ENCODE measurements at regions not wholly inside any gene's neighbourhood (a gene's known extent, or its start where the extent isn't known, plus 50 kb on each side); places are given as distances from the start of the nearest gene placed in this dataset.
A peak's percentile ranks its signal among the peaks of the same experiment; 100 is the strongest.

DNA sequence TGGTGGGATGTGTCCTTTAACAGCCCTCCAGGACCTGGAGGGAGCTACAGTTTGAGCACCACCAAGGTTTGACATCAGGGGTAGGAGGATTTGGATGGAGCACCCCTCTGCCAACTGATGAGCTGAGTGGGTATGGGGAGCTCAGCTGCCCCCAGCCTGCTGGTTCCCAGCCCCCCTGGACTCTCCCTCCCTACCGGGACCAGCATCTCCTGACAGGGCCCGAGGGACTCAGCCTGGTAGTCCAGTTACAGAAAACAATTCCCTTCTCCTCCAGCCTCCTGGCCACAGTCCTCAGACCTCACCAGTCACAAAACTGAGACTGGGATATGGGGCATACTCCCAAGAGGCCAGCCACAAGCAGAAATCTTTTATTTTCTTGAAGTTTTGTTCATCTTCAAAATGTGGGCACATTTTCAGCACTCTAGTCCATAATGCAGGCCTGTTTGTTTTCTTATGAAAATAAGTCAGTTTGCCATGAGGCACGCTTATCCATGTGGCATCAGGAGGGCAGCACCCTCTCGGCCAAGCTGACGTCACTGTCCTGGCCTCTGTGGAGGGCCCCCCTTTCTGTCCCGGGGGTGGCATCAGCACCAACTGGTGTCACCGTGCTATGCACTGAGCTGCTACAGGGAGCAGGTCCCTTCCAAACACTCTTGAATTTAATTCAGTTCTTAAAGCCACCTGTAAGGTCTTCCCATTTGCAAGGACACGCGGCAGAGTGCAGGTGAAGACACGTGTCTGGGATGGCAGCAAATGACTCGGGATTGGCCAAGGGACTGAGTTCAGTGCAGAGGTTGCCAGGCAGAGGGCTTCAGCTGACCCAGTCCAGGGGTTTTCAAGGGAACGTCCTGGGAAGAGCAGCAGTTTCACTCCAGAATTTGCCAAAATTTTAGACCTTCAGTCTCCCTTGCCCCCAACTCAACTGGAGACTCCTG is 187.6 kb downstream of the GADD45G start:
- DNase-seq: no peak

DNA sequence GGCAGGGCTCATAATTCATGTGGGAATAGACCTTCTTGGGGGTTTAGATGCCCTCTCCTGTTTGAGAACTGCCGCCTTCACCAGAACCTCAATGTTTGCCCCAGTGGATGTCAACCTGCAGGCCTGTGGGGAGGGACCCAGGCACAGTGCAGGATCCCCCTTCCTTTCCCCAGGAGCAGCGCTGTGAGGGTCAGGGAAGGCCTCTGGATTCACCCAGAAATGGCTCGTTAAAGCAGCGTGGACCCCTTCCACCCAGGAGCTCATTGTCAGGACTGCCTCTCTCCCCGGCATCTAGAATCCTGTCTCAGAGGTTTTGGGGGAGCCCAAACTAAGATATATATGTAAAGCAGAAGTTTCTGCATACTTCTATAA is 188.3 kb downstream of the GADD45G start:
- DNase-seq: no peak

DNA sequence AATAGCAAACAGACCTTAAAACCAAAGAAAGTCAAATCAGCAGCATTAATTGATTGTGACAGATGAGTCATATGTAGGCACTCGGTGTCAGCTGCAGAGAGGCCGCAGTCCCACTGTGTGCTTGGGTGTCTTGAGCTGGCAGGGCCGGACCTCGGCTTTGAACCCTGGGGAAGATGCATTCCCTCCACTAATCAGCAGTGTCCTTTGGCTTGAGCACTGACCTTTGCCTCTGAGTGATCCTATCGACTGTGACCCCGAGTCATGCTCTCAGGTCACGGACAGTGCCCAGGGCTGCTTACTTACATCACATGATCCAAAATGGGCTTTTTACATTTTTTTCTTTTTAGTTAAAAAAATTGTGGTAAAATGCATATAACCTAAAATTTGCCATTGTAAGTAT is 188.7 kb downstream of the GADD45G start:
- no peak for DNase-seq

DNA sequence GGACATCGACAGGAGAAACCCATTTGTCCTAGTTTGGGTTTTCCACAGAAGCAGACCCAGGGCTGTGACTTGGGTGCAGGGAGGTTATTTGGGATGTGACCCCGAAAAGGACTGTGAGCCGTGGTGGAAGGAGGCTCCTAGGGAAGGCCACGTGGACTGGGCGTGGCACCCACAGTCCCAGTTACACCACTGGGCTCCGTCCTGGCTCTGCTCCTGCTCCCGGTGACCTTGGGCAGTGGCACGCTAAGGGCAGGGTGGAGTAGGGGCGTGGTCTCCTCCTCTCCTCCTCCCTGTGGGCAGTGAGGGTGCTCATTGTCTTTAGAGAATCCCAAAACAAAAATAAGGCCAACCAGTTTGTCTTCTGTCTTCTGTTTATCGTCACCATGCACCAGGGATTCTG is 190.1 kb downstream of the GADD45G start:
- no peak for DNase-seq

DNA sequence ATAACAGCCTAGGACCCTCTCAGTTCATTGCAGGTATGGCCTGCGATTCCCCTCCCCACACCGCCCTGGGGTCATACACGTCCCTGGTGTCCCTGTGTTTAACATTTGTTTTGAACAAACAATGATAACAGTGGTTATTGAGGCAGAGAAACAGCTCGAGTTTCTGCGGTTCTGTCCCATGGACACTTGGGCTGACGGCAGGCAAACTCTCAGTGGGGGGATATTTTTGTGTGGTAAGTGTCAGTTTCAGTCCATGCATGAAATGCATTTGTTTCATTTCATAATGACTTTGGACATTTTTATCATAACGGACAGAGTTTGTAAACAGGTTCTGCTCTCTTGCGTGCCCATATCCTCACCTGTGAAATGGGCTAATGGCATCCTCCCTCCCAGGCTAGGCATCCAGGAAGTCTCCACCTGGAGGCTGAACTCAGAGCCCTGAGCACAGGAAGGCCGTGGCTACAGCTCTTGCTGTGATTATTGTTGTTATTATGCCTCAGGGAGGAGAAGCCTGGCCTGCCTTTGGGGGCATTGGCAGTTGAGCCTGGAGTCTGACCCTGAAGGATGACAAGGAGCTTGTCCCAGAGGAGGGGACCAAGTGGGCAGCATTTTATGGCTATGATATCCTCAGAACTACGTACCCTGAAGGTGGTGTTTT is 190.9 kb downstream of the GADD45G start:
- DNase-seq: no peak

DNA sequence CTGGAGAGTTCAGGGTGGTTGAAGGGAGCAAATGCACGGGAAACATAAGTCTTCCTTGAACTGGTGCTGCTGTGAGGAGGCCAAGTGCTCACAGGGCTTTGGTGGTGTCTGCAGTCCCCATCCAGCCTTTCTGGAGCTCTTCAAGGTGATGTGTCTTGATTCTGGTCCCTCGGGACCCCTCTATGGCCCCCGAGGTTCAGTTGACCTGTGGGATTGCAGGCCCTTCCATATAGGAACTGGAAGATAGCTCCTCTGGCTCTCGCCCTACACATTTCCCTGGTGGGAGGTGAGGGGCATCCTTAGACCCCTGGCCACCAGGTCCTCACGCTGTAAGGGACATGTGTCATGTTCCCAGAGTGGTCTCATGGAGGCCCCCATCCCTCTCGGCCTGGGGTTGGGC is 191.8 kb downstream of the GADD45G start:
- no peak for DNase-seq

DNA sequence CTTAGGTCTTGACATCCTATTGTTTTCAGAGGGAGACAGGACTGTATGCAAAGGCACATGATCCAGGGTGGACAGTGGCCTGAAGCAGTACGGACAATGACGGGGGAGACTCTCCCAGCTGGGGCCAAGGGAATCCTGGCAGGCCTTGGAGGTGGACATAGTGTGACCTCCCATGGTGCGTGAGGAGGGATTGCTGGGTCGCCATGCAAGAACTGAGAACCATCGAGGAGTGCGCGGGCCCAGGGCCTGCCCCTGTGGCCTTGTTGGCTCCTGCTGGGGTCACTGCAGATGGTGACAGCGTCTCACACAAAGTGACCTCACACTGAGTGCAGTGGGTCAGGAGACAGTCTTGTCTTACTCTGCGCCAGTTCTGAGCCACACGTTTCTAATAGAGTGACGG is 192.4 kb downstream of the GADD45G start:
- no peak for DNase-seq

DNA sequence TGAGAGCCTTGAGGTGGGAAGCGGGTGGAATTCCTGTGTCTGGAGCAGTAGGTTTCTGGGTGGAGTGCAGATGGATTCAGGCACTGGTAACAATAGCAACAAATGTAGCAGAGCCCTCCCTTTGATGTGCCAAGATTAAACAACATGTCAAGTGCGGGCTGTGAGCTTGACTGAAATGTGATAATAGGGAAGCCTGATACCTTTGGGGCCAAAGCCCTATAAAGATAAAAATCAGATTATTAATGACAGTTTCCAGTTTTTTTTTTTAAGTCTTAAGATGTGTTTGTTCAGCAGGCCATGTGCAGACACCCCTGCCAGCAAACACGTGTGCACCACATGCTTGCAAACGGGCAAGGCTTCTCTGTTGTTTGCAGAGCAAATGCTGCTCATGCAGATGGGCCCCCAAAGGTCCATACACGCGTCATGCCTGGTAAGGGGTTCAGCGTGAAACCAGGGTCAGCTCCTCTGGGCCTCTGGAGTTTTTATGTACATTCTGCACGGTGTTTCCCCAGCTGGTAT is 193.2 kb downstream of the GADD45G start:
- DNase-seq: no peak

DNA sequence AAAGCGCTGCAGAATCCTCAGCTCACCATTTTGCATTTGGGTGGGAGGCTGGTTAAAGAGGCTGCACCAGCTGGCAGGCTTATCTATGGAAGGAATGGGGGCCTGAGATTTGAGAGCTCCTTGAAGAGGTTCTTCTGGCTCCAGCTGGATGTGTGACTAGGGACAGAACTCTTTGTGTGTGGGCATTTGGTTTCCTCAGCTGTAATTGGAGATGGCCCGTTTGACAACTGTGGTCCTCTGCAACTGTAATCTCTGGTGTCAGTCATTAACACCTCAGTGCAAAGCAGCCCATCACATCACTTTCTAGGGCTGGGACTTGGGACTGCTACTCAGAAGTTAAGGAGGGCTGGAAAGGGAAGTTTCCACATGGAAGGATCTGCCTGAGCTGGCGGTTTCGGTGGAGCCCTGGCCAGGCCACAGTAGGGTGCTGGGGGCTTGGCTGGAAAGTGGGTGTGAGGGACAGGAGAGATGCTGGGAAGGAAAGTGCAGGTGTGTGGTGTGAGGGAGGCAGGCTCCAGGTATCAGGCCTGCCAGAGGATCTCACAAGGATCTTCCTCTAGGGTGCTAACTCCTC is 193.8 kb downstream of the GADD45G start:
- no peak for DNase-seq

DNA sequence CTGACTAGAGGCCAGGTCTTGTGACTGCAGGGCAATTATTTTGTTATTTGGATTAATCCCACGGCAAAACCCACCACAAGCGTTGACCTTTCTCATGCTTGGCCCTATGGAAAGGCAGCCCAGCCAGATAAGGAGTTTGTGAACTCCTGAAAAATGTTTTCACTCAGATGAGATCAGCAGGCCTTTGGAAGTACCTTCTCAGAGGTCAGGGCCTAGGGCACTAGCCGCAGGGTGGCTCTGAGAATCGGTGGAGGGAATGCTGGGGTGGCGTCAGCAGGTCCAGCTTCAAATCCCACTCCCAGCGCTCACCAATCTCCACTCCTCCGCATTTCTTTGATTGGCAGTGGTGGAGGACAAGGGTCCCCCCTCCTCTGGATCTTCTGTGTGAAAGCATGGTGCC is 194.4 kb downstream of the GADD45G start:
- DNase-seq: no peak

DNA sequence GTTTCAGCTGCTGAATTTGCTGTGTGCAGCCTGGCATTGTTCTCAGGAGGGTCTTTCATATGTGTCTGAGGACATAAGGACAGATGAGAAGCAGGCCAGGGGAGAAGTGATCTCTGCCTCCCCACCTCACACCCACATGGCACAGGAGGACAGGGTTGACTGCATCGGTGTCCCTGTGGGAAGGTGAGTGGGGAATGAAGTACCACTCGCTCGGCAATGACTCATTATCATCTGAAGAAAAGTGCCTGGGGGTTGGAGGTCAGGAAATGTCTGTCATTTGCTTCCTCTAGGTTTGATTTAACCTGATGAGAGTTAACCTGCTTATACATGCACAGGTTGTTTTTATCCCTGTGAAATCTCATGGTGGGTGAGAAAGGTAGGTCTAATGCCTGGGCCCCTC is 195.0 kb downstream of the GADD45G start:
- DNase-seq: no peak

DNA sequence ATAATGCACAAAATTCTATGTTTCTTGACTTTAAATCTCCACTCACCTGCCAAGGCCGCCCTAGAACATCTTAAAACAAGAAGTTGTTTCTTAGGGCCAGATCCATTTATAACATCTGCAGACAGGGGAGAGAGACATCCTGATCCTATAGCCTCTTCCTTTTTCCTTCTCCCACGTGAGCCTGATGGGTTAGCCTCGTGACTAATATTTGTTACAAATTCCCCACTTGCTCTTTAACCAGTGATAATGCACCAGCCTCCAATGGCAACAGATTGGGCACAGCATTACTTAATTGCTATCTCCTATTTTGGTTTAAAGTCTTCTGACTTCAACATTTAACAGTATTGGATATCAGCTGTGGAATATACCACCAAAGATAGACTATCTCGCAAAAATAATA is 196.5 kb downstream of the GADD45G start:
- DNase-seq: no peak

DNA sequence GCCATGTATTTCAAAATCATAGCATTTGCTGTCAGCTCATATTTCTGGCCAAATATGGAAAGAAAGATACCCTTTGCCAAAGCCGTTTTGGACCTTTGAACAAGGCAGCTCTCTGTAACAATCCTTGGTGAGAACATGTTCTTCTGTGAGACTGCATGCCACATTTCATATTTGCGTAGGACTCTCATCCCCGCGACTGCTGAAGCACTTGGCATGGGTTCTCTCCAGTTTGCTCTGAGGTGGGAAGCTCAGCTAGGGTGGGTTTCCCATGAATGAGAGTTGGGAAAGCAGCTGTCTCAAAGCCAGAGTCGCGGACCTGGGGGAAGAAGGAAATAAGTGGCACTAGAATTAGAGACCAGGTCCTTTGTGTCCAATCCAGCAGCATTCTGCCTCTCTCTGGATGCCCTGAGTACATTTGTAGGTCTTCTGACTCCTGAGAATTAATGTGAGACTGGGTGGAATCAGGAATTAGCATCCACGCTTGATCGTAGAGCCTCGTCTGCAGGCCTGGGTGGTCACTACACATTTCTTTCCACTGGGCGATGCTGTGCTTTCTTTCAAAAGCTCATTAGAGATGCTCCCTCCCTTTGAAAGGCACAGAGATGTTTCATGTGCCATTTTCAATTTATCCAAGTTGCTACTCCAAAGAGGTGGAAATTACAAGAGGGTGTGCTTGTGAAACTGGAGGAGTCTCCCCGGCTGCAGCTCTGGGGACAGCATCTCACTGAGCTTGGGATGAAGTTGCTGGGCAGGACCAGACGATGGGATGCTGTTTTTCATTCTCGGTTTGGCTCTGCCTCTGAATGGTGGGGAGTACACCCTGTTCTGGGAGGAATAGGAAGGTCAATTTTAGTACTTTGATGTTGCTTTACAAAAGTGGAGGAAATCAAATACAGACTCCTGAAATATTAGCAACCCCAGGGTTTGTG is 197.2 kb downstream of the GADD45G start:
- peak in 4 of 51 donors; percentile 5 to 40 (median 8) for DNase-seq

DNA sequence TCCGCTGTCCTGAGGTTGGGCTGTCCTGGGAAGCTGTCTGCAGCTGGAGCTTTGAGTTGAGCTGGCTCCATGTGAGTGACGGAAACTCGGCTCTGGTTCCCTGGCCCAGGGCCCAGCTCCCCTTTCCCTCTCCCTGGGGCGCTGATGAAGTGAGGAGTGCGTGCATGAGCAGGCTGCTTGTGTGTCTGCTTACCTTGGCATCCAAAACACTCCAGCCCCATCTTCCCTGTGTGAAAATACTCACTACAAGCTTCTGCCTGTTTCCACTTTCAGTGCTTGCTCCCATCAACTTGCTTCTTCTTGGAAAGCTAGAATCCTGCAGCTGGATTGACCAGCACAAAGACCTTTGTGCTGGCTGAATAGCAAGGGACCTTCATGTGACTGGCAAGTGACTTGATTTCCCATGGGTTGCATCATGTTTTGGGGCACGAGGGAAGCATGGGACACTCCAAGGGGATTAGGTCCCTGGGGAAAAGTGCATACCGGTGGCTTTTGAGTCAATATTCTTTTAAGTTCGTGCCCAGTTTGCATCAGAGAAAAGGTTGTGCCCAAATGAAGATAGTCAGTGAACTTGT is 198.1 kb downstream of the GADD45G start:
- DNase-seq: peak in 27 of 51 donors; percentile 12 to 75 (median 47)

DNA sequence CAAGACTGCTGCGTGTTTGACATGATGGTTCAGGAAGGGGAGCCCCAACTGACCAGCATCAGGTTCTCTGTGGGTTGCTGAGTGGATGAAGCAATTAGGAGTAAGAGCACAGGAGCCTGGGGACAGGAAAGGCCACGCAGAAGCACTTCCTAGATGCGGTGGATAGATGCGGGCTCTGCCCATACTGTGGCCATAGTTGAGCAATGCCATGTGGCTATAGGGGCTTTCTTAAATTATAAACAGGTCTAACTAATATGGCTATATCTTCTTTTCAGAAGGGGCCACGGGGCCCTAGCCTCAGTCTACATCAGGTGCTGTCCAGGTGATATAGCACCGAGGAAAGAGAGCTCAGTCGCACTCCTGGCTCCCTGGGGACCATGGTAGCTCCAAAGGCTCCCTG is 198.6 kb downstream of the GADD45G start:
- no peak for DNase-seq

DNA sequence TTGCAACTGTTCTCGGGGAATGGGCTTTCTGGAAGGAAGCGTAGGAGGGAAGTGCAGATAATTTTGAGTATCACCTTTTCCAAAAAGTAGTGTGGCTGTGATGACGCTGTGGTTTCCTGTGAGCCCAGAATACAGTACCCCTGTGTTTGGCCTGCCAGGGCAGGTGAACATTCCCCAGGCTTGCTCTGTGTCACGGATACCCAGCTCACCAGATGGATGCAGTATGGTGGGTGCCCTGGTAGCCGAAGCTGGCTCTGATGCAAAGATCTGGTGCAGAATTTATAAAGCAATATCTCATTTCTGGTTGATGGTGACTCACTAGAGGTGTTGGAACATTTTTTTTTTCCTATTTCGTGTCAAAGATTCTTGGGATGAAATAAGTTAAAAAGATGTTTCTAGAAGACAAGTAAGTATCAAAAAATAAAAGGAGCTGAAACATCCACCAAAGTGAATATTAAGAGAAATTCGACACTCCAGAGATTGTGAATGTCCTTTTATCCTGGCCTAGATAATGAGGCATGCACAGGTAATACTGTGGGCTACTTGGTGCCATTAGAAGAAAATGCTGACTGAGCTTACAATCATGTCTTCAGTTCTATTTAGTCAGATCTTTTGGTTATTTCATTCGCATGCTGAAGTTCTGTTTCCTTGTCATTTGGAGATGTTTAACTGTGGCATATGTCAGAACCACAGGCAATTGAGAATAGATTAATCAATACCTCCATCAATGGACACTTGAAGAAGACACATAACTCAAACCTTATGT is 200.1 kb downstream of the GADD45G start:
- DNase-seq: no peak

DNA sequence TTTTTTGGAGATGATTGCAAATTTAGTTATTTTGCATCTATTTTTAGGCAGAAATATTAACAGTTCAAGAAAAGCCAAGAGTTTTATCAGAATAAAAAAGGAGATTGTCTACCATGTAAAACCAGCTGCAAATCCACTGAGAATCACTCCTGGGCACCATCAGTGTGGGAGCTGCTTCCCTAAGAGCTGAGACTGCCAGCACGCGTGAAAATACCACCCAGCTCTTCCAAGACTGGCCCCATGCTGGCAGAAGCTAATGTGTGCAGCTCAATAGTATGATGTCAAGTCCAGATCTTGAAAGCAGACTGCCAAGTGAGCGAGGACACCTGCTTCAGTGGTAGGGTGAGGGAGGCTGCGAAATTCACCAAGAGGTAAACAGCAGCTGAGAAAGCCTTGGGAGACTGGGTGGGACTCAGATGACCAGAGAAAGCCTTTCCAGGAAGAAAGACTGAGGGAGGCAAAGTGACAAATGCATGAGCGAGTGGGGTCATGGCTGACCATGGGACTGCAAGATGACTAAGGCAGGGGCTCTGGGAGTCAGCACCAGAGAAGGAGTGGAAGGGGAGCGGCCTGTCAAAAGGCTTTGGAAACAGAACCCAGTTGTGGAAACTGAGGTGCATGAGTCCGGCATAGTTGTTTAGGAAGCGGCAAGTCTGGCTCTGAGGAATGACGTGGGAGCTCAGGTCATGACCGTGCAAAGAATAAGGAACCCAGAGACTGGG is 200.9 kb downstream of the GADD45G start:
- DNase-seq: no peak

DNA sequence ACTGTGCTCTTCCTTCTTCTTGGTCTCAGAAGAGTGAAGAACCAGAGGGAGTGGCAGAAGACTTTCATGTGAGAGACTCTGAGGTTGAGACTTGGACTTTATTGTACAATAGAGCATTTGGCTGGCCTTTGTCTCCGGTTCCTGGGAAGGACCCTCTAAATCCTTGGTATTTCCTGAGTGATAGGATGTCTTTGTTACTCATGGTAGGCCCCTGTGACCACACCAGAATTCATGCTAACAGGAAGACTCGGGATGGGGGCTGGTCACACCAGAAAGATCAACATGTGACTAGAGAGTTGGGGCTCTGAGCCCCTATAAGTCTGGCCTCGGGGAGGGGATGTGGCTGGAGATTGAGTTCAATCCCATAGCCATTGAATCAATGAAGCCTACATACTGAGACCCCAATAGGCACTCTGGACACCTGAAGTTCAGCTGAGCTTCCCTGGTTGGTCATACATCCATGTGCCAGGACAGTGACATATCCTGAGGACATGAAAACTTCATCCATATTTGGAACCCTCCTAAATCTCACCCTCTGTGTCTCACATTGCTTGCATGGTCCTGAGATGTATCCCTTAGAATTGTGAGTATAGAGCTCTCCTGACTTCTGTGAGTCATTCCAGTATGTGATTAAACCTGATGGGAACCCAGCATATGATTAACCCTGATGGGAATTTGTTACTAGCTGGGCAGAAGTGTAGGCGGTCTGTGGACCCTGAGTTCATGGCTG is 201.7 kb downstream of the GADD45G start:
- no peak for DNase-seq

DNA sequence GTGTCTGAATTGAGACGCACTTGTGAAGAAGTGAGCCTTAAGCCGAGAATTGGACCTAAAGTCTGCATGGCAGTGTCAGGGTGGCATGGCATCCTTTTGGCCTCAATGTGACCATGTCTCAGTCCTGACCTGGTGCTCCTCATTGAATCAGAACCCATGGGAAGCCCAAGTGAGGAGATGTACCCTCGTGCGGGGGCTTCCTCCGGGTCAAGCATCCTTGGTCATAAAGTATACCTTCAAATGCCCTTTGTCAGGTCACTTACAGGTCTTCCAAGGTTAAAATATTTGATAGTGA is 202.2 kb downstream of the GADD45G start:
- no peak for DNase-seq

Data from hypothalamus (tissue), 51 donors.